ENCODE measurements at regions not wholly inside any gene's neighbourhood (a gene's known extent, or its start where the extent isn't known, plus 50 kb on each side); places are given as distances from the start of the nearest gene placed in this dataset.

DNA sequence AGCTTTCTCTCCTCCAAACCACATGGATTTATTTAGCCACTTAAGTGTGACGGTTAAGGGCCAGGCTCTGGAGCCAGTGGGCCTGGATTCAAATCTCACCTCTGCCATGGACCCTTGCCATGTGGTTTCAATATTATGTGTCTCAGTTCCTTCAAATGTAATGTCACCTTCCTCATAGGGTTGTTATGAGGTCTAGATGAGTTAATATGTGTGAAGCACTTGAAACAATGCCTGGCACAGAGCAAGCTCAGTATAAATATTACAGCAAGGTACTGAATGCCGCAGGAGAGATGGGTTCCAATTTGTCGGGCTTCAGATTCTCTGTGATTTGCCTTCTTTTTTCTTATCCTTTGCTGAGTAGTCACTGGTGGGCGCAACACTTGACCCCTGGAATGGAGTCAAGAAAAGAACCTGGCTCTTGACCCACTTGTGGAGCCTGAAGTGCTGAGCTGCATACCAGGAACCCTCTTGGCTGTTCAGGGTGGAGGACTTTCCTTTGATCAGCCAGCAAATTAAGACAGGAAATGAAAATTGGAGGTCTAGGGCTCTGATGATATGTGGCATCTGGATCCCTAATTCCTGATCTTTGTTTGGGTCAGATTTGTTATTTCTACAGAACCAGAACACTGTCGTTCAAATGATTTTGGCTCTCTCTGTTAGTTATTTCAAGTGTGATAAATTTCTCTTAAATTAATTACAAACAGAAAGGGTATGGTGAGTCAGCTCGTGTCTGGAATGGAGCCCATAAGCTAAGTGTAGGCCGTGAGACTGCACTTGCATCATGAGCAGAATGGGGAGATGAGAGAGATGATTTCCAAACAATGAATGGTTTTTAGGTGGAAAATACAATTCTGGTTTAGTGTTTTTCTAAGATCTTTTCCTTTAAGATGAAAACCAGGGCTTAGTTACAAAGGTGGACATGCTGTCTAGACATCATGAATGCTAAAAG, 293.0 kb downstream of the KCNS3 start:
- WGBS, result 94% methylated on average over 7 of the region's 7 CpGs

DNA sequence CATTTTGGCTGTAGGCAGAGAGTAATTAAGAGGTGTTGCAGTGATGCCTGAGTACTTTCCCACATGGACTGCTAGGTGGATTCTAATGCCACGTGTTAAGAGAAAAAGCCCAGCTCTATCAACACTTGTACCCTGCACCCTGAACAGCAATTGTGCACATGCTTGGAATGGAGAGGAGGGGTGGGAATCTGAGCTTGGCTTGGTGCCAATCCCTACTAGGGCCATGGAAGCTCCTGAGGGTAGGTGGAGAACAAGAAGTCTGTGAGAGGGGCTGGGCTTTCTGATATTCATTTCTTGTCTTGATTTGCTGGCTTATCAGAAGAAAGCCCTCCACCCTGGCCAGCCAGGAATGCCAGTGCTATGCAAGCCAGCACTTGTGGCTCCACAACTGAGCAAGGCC, 292.2 kb downstream of the KCNS3 start:
- Histone ChIP-seq H3K9me3 (ENCODE audit: control insufficient read depth in 2 of 2, insufficient read depth in 1 of 2, low read length in 1 of 2) (no peaks in the 10 kb centered on the region), H3K4me1 (ENCODE audit: control insufficient read depth in 2 of 2, insufficient read depth in 2 of 2, low read length in 2 of 2) (no peaks in the 10 kb centered on the region), H3K36me3 (ENCODE audit: control insufficient read depth in 2 of 2, insufficient read depth in 2 of 2, low read length in 1 of 2) (no peaks in the 10 kb centered on the region), H3K4me3 (ENCODE audit: low read length in 2 of 2) (no peak overlapping the region), H3K27me3 (ENCODE audit: control insufficient read depth in 2 of 2, insufficient read depth in 1 of 2, low read length in 1 of 2) (no peaks in the 10 kb centered on the region), H3K27ac (ENCODE audit: low read depth in 1 of 2, low read length in 1 of 2) (no peak overlapping the region)
- 90% methylated on average over 1 of the region's 1 CpG for WGBS
- DNase-seq (ENCODE audit: low read depth in 6 of 9, low spot score in 9 of 9), result no peak

More for the DNA sequence above, 293.0 kb downstream of the KCNS3 start:
- no peaks in the 10 kb centered on the region for H3K36me3 ChIP-seq (ENCODE audit: control insufficient read depth in 2 of 2, insufficient read depth in 2 of 2, low read length in 1 of 2)
- no peaks in the 10 kb centered on the region for H3K4me1 ChIP-seq (ENCODE audit: control insufficient read depth in 2 of 2, insufficient read depth in 2 of 2, low read length in 2 of 2)
- H3K27ac ChIP-seq (ENCODE audit: low read depth in 1 of 2, low read length in 1 of 2), result no peak overlapping the region
- H3K4me3 ChIP-seq (ENCODE audit: low read length in 2 of 2), result no peak overlapping the region
- H3K27me3 ChIP-seq (ENCODE audit: control insufficient read depth in 2 of 2, insufficient read depth in 1 of 2, low read length in 1 of 2), result no peaks in the 10 kb centered on the region
- no peak for DNase-seq (ENCODE audit: low read depth in 6 of 9, low spot score in 9 of 9)
- no peaks in the 10 kb centered on the region for H3K9me3 ChIP-seq (ENCODE audit: control insufficient read depth in 2 of 2, insufficient read depth in 1 of 2, low read length in 1 of 2)

DNA sequence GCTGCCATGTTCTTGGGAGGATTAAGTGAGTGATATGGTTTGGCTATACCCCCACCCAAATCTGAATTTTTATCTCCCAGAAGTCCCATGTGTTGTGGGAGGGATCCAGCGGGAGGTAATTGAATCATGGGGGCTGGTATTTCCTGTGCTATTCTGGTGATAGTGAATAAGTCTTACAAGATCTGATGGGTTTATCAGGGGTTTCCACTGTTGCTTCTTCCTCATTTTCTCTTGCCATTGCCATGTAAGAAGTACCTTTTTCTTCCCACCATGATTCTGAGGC, 291.4 kb downstream of the KCNS3 start:
- H3K36me3 ChIP-seq (ENCODE audit: control insufficient read depth in 2 of 2, insufficient read depth in 2 of 2, low read length in 1 of 2), result no peaks in the 10 kb centered on the region
- no peaks in the 10 kb centered on the region for H3K4me1 ChIP-seq (ENCODE audit: control insufficient read depth in 2 of 2, insufficient read depth in 2 of 2, low read length in 2 of 2)
- no peak overlapping the region for H3K27ac ChIP-seq (ENCODE audit: low read depth in 1 of 2, low read length in 1 of 2)
- DNase-seq (ENCODE audit: low read depth in 6 of 9, low spot score in 9 of 9), result no peak
- H3K4me3 ChIP-seq (ENCODE audit: low read length in 2 of 2), result no peak overlapping the region
- no peaks in the 10 kb centered on the region for H3K27me3 ChIP-seq (ENCODE audit: control insufficient read depth in 2 of 2, insufficient read depth in 1 of 2, low read length in 1 of 2)
- WGBS, result 85% methylated on average over 1 of the region's 1 CpG
- no peaks in the 10 kb centered on the region for H3K9me3 ChIP-seq (ENCODE audit: control insufficient read depth in 2 of 2, insufficient read depth in 1 of 2, low read length in 1 of 2)

DNA sequence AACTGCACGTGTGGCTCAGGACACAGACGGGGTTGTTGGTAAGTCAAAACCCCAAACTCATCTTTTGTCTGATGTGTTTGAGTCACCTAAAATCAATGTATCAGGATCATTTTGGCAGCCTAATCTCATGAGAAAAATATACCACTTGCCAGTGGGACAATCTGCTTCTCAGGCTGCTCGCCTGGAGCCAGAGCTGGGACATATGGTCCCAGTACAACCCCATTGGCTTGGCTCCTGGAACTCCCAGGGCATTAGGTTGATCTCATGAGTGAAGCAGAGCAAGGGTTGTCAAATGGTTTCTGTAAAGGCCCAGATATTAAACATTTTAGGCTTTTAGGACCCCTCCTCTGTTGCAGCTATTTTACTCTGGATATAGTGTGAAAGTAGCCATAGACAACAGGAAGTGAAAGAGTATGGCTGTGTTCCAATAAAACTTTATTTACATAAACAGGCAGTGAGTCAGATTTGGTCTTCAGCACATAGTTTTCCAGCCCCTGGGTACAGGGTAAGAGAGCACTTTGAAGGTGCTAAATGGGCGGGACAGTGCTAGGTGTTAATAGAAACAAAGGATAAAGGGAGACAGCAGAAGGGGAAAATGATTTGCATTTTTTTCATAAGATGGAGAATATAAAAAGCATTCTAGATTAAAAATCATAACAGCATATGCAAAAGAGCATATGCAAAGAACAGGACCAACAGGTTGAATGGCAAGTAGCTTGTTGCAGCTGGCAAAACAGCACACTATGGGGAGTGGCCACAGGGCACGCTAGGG, 290.8 kb downstream of the KCNS3 start:
- no peak overlapping the region for H3K27ac ChIP-seq (ENCODE audit: low read depth in 1 of 2, low read length in 1 of 2)
- no peaks in the 10 kb centered on the region for H3K27me3 ChIP-seq (ENCODE audit: control insufficient read depth in 2 of 2, insufficient read depth in 1 of 2, low read length in 1 of 2)
- no peaks in the 10 kb centered on the region for H3K4me1 ChIP-seq (ENCODE audit: control insufficient read depth in 2 of 2, insufficient read depth in 2 of 2, low read length in 2 of 2)
- WGBS, result 95% methylated on average over 5 of the region's 5 CpGs
- no peaks in the 10 kb centered on the region for H3K36me3 ChIP-seq (ENCODE audit: control insufficient read depth in 2 of 2, insufficient read depth in 2 of 2, low read length in 1 of 2)
- no peak overlapping the region for H3K4me3 ChIP-seq (ENCODE audit: low read length in 2 of 2)
- no peak for DNase-seq (ENCODE audit: low read depth in 6 of 9, low spot score in 9 of 9)
- no peaks in the 10 kb centered on the region for H3K9me3 ChIP-seq (ENCODE audit: control insufficient read depth in 2 of 2, insufficient read depth in 1 of 2, low read length in 1 of 2)

DNA sequence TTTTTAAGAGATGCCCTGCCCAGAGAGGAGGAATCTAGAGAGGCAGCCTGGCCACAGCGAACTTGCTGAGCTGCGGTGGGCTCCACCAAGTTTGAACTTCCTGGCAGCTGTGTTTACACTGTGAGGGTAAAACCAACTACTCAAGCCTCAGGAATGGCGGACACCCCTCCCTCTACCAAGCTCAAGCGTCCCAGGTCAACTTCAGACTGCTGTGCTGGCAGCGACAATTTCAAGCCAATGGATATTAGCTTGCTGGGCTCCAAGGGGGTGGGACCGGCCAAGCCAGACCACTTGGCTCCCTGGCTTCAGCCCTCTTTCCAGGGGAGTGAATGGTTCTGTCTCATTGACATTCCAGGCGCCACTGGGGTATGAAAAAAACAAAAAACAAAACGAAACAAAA, 289.4 kb downstream of the KCNS3 start:
- no peaks in the 10 kb centered on the region for H3K4me1 ChIP-seq (ENCODE audit: control insufficient read depth in 2 of 2, insufficient read depth in 2 of 2, low read length in 2 of 2)
- H3K27ac ChIP-seq (ENCODE audit: low read depth in 1 of 2, low read length in 1 of 2), result no peak overlapping the region
- no peaks in the 10 kb centered on the region for H3K9me3 ChIP-seq (ENCODE audit: control insufficient read depth in 2 of 2, insufficient read depth in 1 of 2, low read length in 1 of 2)
- 88% methylated on average over 8 of the region's 8 CpGs for WGBS
- no peaks in the 10 kb centered on the region for H3K27me3 ChIP-seq (ENCODE audit: control insufficient read depth in 2 of 2, insufficient read depth in 1 of 2, low read length in 1 of 2)
- no peaks in the 10 kb centered on the region for H3K36me3 ChIP-seq (ENCODE audit: control insufficient read depth in 2 of 2, insufficient read depth in 2 of 2, low read length in 1 of 2)
- DNase-seq (ENCODE audit: low read depth in 6 of 9, low spot score in 9 of 9), result no peak
- no peak overlapping the region for H3K4me3 ChIP-seq (ENCODE audit: low read length in 2 of 2)

DNA sequence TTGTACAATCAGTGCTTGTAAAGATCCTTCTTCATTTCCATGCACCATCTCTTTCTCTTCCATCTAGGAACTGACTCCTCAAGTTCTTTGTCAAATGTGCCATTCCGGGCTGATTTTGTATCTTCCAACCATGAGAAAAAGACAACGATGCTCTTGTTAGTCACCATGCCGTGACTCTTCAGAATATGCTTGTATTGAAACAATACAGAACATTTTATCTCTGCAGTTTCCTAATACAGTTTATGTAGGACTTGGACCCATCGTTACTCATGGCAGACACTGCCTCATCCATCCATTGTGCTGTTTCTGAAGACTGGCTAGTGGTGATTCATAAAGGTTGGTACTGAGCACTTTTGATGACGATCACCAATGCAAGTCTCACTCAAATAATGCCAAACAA, 283.2 kb downstream of the KCNS3 start:
- WGBS, result 96% methylated on average over 5 of the region's 5 CpGs
- H3K4me1 ChIP-seq (ENCODE audit: control insufficient read depth in 2 of 2, insufficient read depth in 2 of 2, low read length in 2 of 2), result no peaks in the 10 kb centered on the region
- no peak overlapping the region for H3K4me3 ChIP-seq (ENCODE audit: low read length in 2 of 2)
- no peaks in the 10 kb centered on the region for H3K27me3 ChIP-seq (ENCODE audit: control insufficient read depth in 2 of 2, insufficient read depth in 1 of 2, low read length in 1 of 2)
- no peak overlapping the region for H3K27ac ChIP-seq (ENCODE audit: low read depth in 1 of 2, low read length in 1 of 2)
- no peaks in the 10 kb centered on the region for H3K9me3 ChIP-seq (ENCODE audit: control insufficient read depth in 2 of 2, insufficient read depth in 1 of 2, low read length in 1 of 2)
- no peaks in the 10 kb centered on the region for H3K36me3 ChIP-seq (ENCODE audit: control insufficient read depth in 2 of 2, insufficient read depth in 2 of 2, low read length in 1 of 2)
- no peak for DNase-seq (ENCODE audit: low read depth in 6 of 9, low spot score in 9 of 9)

DNA sequence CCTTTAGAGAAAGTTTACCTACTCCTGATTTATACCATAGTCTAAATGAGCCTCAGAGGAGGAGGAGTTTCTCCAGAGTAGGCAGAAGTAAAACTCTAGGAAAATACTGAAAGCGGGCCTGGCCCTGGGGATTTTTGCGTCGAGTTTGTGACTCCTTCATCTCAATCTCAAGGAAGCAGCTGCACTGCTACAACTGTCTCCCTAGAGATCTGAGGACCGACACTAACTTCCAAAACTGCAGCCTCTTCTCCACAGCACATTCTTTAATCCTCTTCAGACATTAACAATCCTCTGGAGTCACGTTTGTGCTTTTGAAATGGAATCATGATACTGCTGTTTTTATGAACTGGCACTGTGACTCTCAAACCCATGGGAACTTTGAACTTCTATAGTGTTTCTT, 281.4 kb downstream of the KCNS3 start:
- no peaks in the 10 kb centered on the region for H3K27me3 ChIP-seq (ENCODE audit: control insufficient read depth in 2 of 2, insufficient read depth in 1 of 2, low read length in 1 of 2)
- H3K4me1 ChIP-seq (ENCODE audit: control insufficient read depth in 2 of 2, insufficient read depth in 2 of 2, low read length in 2 of 2), result no peaks in the 10 kb centered on the region
- 74% methylated on average over 5 of the region's 5 CpGs for WGBS
- no peaks in the 10 kb centered on the region for H3K36me3 ChIP-seq (ENCODE audit: control insufficient read depth in 2 of 2, insufficient read depth in 2 of 2, low read length in 1 of 2)
- H3K27ac ChIP-seq (ENCODE audit: low read depth in 1 of 2, low read length in 1 of 2), result no peak overlapping the region
- H3K9me3 ChIP-seq (ENCODE audit: control insufficient read depth in 2 of 2, insufficient read depth in 1 of 2, low read length in 1 of 2), result no peaks in the 10 kb centered on the region
- no peak overlapping the region for H3K4me3 ChIP-seq (ENCODE audit: low read length in 2 of 2)
- no peak for DNase-seq (ENCODE audit: low read depth in 6 of 9, low spot score in 9 of 9)

DNA sequence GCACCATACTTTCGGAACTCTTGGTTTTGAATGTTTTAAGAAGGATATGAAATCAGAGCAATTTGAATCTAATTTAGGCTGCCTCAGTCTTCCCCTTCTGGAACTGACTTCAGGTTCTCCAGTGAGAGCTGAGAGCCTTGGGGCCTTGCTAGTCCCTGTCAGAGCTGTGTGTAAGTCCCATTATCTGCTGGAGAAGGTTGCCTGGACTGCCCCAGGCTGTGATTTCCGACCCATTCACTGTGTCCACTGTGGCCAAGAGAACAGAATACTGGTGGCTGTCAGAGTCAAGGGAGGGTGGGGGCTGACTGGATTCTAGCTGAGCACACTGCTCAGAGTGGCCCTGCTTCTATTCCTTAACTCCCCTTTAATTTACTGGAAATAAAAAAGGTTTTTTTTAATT, 278.0 kb downstream of the KCNS3 start:
- Histone ChIP-seq H3K27me3 (ENCODE audit: control insufficient read depth in 2 of 2, insufficient read depth in 1 of 2, low read length in 1 of 2) (no peaks in the 10 kb centered on the region), H3K4me3 (ENCODE audit: low read length in 2 of 2) (no peak overlapping the region), H3K9me3 (ENCODE audit: control insufficient read depth in 2 of 2, insufficient read depth in 1 of 2, low read length in 1 of 2) (no peaks in the 10 kb centered on the region), H3K36me3 (ENCODE audit: control insufficient read depth in 2 of 2, insufficient read depth in 2 of 2, low read length in 1 of 2) (no peaks in the 10 kb centered on the region), H3K4me1 (ENCODE audit: control insufficient read depth in 2 of 2, insufficient read depth in 2 of 2, low read length in 2 of 2) (no peaks in the 10 kb centered on the region), H3K27ac (ENCODE audit: low read depth in 1 of 2, low read length in 1 of 2) (no peak overlapping the region)
- 96% methylated on average over 2 of the region's 2 CpGs for WGBS
- DNase-seq (ENCODE audit: low read depth in 6 of 9, low spot score in 9 of 9), result no peak

DNA sequence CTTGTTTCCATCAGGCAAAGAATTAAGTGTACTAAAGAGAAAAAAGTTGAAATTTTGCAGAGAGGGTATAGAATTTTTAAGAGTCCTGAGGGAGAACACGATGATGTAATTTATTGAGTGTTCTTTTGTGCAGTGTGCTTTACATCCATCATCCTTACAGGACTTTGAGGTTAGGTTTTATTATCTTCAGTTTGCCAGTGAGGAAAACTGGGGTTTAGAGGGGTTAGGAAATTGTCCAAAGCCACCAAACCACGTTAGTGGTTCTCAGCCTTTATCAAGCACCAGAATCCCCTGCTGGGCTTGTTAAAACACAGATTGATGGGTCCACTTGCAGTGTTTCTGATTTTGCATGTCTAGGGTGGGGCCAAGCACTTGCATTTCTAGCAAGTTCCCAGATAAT, 277.5 kb downstream of the KCNS3 start:
- Histone ChIP-seq H3K9me3 (ENCODE audit: control insufficient read depth in 2 of 2, insufficient read depth in 1 of 2, low read length in 1 of 2) (no peaks in the 10 kb centered on the region), H3K4me3 (ENCODE audit: low read length in 2 of 2) (no peak overlapping the region), H3K36me3 (ENCODE audit: control insufficient read depth in 2 of 2, insufficient read depth in 2 of 2, low read length in 1 of 2) (no peaks in the 10 kb centered on the region), H3K27me3 (ENCODE audit: control insufficient read depth in 2 of 2, insufficient read depth in 1 of 2, low read length in 1 of 2) (no peaks in the 10 kb centered on the region), H3K4me1 (ENCODE audit: control insufficient read depth in 2 of 2, insufficient read depth in 2 of 2, low read length in 2 of 2) (no peaks in the 10 kb centered on the region), H3K27ac (ENCODE audit: low read depth in 1 of 2, low read length in 1 of 2) (no peak overlapping the region)
- 47% methylated on average over 2 of the region's 2 CpGs for WGBS
- no peak for DNase-seq (ENCODE audit: low read depth in 6 of 9, low spot score in 9 of 9)

All from thymus (tissue), 11 donors.